T-helper 2 cell treated with Interferon-gamma antibody and Interleukin-4, amounts not matched to agents 100 ng/mL and 5 ng/mL, for 36 hours (primary cell): ENCODE measurements at regions not wholly inside any gene's neighbourhood (a gene's known extent, or its start where the extent isn't known, plus 50 kb on each side); places are given as distances from the start of the nearest gene placed in this dataset.

ENCODE experiments used
- intact Hi-C: fragments of 100-400 bp; cut with micrococcal nuclease; formaldehyde crosslinking; loops from one replicate; pipeline ENCODE4 v1.15.1; 2023

DNA sequence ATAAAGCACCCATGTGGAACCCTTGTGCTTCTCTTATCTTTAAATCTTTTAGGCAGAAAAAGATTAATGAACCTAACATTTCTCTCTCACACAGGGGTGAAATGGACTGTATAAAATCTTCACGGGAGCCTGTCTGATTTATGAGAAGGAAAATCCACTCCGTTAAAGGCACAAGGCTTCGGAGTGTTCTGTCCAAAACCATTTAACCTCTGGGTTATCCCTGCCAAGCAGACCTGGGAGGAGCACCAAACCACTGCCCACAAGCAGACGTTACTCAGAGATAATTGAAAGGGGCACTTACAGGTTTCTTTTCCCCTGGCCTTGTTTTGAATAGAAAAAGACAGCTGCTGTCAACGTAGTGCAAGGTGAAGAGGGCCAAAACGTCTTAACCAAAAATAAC is 184.4 kb upstream of the DOK6 start:
- intact Hi-C loops: no loop called here

DNA sequence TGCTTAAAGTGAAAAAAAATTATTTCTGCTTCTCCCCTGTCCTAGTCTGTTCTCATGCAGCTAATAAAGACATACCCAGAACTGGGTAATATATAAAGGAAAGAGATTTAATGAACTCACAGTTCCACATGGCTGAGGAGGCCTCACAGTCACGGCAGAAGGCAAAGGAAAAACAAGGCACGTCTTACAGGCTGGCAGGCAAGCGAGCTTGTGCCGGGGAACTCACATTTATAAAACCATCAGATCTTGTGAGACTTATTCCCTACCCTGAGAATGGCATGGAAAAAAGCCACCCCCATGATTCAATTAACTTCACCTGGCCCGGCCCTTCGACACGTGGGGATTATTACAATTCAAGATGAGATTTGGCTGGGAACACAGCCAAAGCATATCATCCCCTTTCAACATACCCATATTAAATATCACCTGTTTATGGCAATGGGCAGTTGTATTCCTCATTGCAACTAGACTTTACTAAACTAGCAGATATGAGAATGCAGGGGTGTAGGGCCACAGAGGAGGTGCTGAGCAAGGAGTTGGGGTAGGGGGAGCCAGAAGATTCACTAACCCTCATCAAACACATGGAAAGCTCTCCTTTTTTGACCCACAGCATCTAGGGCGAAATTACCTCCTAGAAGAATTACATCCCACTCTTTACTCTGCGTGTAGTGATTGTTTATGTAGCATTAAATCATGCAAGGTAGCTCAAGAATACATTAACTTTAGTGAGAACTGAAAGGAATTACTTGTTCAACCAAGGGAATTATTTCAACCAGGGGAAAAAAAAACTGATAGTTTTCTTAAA is 183.3 kb upstream of the DOK6 start:
- intact Hi-C loops: no loop called here

DNA sequence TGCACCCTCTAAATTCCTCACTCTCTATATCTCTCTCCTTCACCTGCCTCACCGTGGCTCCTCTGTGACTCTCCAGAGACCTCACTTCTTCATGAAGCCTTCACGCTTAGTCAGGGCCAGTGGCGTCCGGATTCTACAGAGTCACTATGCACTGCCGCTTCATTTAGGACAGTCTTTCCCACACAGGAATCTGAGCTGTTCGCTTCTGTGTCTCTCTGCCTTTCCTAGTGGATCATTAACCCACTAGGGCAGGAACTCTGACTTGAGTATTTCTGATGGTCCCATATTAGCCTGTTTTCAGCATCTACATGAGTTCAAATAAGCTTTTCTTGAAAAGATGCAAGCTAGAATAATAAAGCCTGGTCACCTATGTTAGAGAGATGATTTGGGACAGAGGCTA is 180.2 kb upstream of the DOK6 start:
- intact Hi-C loops: no loop called here

DNA sequence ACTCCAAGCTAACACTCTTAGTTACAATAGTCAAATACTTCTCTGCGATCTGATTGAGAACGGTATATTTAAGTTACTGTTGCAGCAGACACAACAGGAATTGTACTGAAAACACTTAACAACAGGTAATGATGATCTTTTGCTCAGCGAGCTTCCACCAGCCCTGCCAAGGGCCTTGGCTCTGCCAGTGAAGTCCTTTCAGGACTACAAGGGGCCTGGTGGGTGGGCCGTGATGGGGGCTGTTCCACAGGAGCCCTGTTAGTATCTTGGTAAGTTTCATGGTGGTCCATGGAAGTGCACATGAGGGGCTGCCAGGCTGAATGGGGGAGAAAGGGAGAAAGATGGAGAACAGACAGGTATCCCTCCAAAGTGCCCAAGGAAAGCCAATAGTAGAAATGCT is 178.6 kb upstream of the DOK6 start:
- intact Hi-C loops: no loop called here

DNA sequence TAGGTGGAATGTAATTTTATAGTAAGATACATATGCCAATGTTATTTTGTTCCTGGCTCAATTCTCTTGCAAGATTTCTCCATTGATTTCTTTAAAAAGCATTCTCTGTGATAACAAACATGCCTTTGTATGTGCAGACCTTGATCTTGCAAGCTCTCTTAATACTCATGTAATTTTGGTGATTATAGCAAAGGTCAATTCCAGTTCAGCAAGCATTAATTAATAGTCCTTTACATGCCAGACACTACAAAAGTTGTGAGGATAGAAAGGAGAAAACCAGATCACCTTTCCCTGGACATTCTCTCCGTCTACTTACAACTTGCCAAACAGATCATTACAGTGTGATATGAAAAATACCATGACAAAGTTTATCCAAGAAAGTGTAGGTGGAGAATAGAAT is 173.7 kb upstream of the DOK6 start:
- intact Hi-C loops: no loop called here

DNA sequence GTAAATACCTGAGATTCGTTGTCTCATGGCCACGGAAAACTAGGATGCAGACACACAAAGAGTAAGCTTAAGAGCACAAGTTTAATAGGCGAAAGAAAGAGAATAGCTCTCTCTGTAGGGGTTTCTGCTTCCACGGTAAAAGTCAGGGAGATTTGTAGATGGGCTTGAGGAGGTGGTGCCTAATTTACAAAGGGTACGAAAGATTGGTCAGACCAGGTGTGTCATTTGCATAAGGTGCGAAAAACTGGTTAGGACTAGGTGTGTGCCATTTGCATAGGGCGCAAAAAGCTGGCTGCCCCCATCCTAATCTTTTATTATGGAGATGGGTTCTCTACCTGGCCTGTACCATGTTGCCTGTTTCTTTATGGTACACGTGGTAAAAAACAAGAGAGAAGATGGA is 170.5 kb upstream of the DOK6 start:
- intact Hi-C loops: no loop called here

DNA sequence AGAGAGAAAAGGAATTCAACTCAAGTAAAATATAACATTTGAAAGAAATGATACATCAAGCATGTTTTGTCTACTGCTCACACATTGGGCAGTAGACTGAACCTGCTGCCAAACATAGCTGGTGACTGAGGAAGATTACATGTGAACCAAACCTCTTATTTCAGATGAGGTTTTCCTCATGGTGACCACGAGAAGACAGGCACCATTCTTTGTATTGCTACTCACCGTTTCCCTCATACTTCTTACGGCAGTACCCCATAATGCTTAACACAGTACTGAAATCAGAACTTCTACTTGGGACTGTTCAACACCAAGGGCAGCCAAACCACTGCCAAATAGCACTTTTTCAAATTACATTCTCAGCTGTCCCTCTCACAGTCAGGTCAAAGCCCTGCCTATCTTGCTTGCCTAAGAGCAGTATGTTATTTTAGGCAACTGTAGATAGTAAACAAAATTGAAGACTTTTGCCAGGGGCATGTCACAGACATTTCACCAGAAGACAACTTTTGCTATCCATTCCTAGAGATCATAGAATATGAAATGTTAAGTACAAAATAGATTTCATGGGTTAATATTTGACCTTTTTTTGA is 167.1 kb upstream of the DOK6 start:
- intact Hi-C loops: no loop called here

DNA sequence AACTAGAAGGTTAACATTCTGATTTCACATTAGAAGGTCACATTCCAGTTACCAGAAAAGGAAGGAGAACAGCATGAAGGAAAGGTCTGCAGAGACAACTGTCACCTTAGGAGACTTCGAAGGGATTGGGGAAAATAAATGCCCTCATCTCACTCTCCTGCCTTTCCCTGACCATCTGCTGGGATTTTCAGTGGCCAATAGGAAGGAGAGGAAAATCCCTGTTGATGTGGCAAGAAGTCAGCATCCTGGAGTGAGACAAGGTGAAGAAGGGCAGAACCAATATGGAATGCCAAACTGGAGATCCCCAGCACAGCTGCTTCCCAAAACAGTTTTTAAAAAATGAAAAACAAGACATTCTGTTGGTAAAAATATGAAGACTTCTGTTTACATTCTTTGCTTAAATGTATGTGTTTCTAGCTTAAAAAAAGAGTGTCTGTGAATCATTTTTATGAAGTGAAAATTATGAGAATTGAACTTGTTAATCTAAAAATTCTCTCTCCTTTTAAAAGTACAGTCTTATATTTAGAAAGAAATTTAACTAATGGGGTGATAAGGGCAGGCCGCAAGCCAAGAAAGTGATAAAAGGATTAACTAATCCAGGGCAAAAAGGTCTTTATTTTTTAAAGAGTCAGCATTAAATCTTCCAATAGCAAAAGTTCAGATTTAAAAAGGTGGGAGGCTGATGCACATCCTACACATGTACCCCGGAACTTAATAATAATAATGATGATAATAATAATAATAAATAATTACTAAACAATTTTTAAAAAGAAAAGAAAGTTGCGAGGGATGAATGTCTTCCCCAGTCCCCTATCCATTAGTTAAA is 160.6 kb upstream of the DOK6 start:
- intact Hi-C loops: no loop called here

DNA sequence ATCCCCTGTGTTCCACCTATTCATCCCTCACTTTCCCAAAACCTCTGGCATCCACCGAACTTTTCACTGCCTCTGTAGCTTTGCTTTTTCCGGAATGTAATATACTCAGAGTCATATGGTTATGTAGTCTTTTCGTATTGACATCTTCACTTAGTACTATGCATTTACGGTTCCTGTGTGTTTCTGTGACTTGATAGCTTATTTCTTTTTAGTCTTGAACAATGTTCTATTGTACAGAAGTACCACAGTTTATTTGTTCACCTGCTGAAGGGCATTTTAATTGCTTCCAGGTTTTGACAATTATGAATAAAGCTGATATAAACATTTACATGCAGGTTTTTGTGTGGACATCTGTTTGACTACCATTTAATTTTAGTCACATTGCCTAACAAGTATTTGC is 154.7 kb upstream of the DOK6 start:
- intact Hi-C loops: no loop called here

DNA sequence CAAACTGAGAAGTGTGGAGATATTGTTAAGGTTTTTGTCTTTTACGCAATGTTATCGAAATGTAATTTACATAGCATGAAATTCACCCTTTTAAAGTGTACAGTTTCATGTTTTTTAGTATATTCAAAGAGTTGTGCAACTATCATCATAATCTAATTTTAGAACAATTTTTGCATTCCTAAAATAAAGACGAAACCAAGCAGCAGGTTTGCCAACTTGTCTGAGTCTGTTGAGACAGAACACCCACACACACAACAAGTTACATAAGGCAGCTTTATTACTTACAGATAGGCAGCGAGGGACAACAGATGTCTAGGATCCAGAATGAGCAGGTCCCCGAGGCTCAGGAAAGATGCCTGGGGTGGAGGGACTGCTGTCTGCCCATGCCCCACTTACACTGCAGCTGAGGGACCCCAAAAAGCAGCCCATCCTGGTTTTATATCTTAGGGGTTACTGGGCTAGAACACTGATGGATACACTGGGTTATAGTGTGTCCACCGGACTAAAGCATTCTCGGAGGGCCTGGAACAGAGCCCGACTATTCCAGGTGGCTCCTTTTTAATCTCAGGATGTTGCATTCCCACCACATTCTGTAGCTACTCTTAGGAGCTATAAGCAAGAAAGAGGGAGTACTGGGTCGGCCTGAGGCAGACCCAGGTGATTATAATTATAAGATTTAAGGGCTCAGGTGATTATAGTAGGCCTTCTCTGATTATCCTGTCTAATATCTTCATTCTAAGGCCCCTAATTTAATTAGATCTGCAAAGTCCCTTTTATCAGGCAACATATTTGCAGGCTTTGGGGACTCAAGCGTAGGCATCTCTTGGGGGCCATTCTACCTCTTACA is 150.2 kb upstream of the DOK6 start:
- intact Hi-C loops: no loop called here

DNA sequence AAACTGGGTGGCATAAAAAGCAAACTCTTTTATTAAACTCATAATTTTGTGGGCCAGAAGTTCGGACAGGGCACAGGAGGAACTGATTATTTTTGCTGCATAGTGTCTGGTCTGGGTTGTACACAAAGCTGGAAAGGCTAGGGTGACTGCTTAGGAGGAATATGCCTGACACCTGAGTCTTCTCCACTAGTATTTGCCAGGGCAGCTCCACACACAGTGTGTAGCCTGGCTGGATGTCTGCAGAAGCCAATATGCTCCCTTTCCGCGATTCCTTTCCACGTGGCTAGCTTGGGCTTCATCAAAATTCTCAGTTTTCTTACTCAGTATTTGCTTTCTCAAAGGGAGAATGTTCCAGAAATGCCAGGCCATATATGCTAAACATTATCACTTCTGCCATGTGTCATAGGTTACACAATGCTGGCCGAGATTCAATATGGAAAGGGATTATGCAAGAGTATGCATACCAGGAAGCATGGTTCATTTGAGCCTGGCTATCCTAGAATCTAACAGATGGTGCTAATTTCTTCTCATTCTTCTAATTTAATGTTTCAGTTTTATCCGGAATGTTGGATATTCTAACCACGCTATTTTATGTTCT is 142.7 kb upstream of the DOK6 start:
- intact Hi-C loops: no loop called here

DNA sequence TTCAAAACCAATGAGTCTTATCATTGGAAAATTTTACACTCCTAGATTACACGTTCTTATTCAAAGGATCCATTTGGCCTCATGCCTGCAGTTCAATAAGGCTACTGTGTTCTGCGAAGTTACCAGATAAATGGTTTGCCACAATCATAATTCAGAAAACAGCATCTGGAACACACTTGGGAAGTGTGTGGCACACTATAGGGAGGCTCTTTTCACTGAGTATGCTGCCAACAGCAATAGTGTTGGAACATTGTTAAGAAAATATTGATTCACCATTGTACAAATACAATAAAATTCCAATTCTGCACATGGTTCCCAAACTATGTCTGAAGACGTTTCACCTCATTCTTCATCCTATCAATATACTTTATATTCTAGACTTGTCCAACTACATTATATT is 141.4 kb upstream of the DOK6 start:
- intact Hi-C loops: no loop called here

DNA sequence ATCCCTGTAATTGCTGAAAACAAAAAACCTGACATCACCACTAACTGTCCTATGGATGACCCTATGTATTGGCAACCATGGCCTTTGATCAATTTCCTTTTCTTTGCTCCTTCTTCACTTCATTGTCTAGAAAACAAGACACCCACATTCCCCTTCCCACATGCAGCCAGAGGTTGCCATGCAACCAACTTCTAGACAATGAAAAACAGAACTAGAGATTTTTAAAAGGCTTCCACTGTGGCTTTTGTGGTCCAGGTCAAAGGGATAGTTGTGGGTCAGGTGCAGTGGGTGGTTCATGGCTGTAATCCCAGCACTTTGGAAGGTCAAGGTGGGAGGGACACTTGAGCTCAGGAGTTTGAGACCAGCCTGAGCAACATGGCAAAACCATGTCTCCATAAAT is 139.3 kb upstream of the DOK6 start:
- intact Hi-C loops: loop anchor here (5.0 kb wide), 1 partner anchor 61 kb away; no protein-coding TSS in a partner anchor

DNA sequence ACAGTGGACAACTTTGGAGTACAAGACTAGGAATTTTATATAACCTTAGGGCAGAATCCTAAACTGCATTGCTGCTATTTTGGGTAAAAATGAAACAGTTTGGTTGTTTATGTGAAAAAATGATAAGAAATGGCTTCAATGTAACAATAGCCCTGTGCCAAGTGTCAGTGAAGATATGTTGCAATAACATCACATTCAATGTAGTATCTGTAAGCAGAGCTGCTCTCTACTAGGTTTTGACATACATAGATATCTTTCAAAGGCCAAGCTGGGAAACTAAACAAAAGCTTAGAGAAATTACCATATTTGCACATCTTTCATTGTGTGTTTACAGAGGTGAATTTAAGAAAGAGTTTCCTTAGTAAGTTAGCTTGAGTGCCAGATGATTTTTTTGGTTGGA is 135.0 kb upstream of the DOK6 start:
- intact Hi-C loops: no loop called here

DNA sequence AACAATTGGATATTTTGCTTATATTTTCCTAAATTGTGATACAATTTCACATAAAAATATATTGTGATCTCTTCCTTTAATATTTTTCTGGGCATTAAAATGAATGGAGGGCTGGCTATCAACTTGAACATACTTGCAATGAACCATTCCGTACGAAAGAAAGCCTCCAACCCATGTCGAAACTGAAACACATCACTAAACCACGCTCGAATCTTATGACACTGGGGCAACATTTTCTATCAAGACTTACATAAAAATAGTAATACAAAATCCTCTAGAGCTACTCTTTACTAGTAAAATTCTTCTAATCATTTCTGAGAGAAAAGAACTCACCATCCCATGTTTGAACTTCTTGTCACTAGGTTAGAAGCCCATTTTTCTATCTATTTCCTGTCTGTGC is 132.8 kb upstream of the DOK6 start:
- intact Hi-C loops: no loop called here

DNA sequence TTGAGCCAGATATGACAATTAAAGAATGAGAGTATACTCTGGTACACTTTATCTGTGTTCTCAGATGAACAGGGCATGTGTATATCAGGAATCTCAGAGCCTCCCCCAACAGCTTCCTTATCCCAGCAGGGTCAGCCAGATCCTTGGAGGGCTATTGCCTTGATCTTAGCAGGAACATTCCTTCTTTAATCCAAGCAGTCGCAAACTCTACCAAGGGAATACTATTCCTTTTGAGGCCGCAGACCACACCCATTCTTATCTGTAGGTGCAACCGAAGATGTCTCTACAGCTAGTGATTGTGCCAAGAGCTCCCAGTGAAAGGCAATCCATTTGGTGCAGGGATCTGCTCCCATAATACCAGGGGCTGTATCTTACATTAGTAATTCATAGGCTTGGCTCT is 118.3 kb upstream of the DOK6 start:
- intact Hi-C loops: no loop called here

DNA sequence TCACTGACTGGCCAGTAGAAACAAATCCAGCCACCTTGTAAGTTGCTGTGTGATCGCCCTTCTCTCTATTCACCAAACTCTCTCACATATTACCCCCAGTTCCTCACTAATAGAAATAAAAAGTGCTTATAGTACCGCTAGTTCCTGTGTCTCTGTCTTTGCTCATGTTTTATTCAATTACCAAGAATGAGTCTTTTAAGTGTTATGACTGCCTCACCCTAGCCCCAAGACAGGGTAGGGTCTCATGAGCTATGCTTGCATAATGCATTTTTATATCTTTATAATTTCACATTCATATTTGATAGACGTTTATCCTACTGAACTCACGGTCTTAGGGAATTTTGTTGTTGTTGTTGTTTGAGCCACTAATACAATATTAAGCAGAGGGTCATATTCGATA is 109.6 kb upstream of the DOK6 start:
- intact Hi-C loops: no loop called here

DNA sequence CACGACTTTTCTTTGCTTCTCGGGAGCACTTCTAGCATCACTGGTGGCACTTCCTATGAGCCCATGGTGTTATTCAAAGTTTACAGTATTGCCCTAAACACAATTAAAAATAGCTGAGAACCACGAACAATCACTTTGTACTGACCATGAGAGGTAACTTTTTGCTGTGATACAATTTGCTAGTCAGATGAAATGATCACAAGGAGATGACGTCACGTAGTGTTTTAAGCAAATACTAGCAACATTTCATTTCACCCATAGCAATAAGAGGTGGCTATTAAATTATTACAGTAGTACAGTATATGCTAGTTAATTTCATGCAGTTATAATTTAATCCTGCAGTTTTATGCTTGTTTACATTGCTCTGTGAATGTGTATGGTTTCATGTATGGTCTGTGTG is 108.9 kb upstream of the DOK6 start:
- intact Hi-C loops: no loop called here

DNA sequence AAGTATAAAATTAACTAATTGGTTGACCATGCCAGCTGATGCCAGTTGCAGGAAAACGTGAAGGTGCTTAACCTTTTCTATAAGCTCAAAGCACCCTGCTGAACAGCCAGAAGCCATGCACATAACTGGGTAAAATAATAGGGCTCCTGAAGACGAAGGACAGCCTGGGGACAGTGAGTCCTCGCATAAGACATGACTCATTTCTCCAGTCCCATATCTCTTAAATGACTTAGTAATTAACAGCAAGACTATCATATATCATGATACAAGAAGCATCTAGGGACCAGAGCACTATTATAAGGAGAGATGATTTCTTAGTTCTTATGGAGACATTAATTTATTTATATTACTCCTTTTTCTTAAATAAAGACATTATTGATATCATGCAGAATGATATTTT is 100.5 kb upstream of the DOK6 start:
- intact Hi-C loops: no loop called here

DNA sequence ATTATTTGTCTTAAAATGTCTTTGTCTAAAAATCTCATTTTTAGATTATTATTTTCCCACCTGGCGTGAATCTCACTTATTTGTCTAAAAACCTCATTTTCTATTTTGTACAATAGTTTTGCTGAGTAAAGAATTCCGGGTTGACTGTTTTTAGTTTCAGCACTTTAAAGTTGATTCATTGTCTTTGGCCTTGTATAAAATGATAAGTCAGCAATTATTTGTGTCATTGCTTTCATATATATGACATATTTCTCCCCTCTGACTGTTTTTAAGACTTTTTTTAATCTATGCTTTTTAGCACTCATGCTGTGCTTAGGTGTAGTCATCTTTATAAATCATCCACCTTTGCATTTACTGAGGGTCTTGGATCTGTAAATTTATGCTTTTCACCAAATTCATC is 92.1 kb upstream of the DOK6 start:
- intact Hi-C loops: no loop called here

DNA sequence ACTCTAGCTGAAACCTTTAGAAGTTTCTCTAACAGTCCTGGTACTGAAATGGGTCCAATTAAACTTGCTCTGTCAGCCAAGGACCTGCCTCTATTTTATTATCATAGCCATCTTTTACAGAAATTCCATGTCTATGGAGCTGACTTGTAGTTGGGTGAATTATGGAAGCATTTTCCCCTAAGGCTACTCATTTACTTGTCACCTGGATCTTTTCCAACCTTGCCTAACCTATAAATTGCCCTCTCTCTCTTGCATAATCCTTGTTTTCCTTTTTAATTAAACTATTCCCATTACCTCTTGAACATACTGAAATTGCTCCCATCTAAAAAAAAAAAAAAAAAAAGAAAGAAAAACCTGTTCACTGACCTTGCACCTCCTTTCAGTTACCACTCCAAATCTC is 74.6 kb upstream of the DOK6 start:
- intact Hi-C loops: no loop called here
